ENCODE measurements at regions not wholly inside any gene's neighbourhood (a gene's known extent, or its start where the extent isn't known, plus 50 kb on each side); places are given as distances from the start of the nearest gene placed in this dataset.

- H3K27ac ChIP-seq, result no peak overlapping the region
- TF ChIP-seq ZFX (IDR thresholded peaks at IDR 0.05), result no peak
- no peak for TF ChIP-seq CTCF (conservative IDR thresholded peaks at IDR 0.05)
Observed at GRCh38 chr7:113664867-113665266, 253.9 kb downstream of the PPP1R3A start.

GRCh38 chr7:113659416-113659815 is 259.4 kb downstream of the PPP1R3A start:
- TF ChIP-seq ZFX (IDR thresholded peaks at IDR 0.05) (no peak), CTCF (conservative IDR thresholded peaks at IDR 0.05) (no peak)
- H3K27ac ChIP-seq, result no peak overlapping the region

- H3K27ac ChIP-seq, result no peak overlapping the region
Observed at GRCh38 chr7:113657603-113658002, 261.2 kb downstream of the PPP1R3A start.

GRCh38 chr7:113652501-113652900 is 266.3 kb downstream of the PPP1R3A start:
- H3K27ac ChIP-seq, result no peak overlapping the region
- TF ChIP-seq CTCF (conservative IDR thresholded peaks at IDR 0.05), result no peak
- no peak for TF ChIP-seq ZFX (IDR thresholded peaks at IDR 0.05)

More at GRCh38 chr7:113657603-113658002, 261.2 kb downstream of the PPP1R3A start:
- TF ChIP-seq CTCF (conservative IDR thresholded peaks at IDR 0.05), result no peak
- no peak for TF ChIP-seq ZFX (IDR thresholded peaks at IDR 0.05)

- TF ChIP-seq ZFX (IDR thresholded peaks at IDR 0.05) (no peak), CTCF (conservative IDR thresholded peaks at IDR 0.05) (no peak)
- H3K27ac ChIP-seq, result no peak overlapping the region
Observed at GRCh38 chr7:113649556-113649955, 269.3 kb downstream of the PPP1R3A start.

GRCh38 chr7:113639221-113639620 is 279.6 kb downstream of the PPP1R3A start:
- H3K27ac ChIP-seq, result no peak overlapping the region
- TF ChIP-seq CTCF (conservative IDR thresholded peaks at IDR 0.05) (no peak), ZFX (IDR thresholded peaks at IDR 0.05) (no peak)

- no peak overlapping the region for H3K27ac ChIP-seq
- no peak for TF ChIP-seq CTCF (conservative IDR thresholded peaks at IDR 0.05)
- TF ChIP-seq ZFX (IDR thresholded peaks at IDR 0.05), result no peak
Observed at GRCh38 chr7:113636727-113637421, 281.9 kb downstream of the PPP1R3A start.

Measured in C4-2B (cell line).